GM23338 (cell line): ENCODE measurements at regions not wholly inside any gene's neighbourhood (a gene's known extent, or its start where the extent isn't known, plus 50 kb on each side); places are given as distances from the start of the nearest gene placed in this dataset.

Experiments used
- CREB1 ChIP-seq: fragments of 250-450 bp; sonication (Bioruptor Pico); IDR thresholded peaks from 2 replicates; pipeline ENCODE4 v1.5.0; 2020; ENCODE audit warnings: low read depth, mild to moderate bottlenecking, moderate library complexity
- EZH2 ChIP-seq: fragments of 200-600 bp; sonication (generic); IDR thresholded peaks from one replicate; pipeline ENCODE4 v1.8.0; 2017; ENCODE audit warnings: antibody characterized with exemption, mild to moderate bottlenecking, low read depth; ENCODE audit not compliant: unreplicated experiment
- EZH2phosphoT487 ChIP-seq: fragments of 200-600 bp; sonication (generic); IDR thresholded peaks from one replicate; pipeline ENCODE4 v1.8.1; 2018; ENCODE audit warnings: antibody characterized with exemption; ENCODE audit not compliant: unreplicated experiment
- JUNB ChIP-seq: IDR thresholded peaks from one replicate; pipeline ENCODE4 v1.6.1; 2016; ENCODE audit warnings: antibody characterized with exemption; ENCODE audit not compliant: unreplicated experiment
- TF ChIP-seq, protein P1 (sequence below), 2 experiments: fragments of 200-600 bp in 1 of 2; sonication (generic) in 1 of 2; conservative IDR thresholded peaks; 2 replicates each; pipeline versions ENCODE4 v1.5.1 to v1.6.1; 2016 to 2017; ENCODE audit warnings: antibody characterized with exemption in 2 of 2, low read depth in 2 of 2, mild to moderate bottlenecking in 2 of 2, moderate library complexity in 1 of 2
- TF ChIP-seq, protein P2 (sequence below): IDR thresholded peaks from one replicate; pipeline ENCODE4 v1.6.1; 2018; ENCODE audit warnings: antibody characterized with exemption; ENCODE audit not compliant: unreplicated experiment

- no peak for TF ChIP-seq EZH2
- TF ChIP-seq, protein P1, sequence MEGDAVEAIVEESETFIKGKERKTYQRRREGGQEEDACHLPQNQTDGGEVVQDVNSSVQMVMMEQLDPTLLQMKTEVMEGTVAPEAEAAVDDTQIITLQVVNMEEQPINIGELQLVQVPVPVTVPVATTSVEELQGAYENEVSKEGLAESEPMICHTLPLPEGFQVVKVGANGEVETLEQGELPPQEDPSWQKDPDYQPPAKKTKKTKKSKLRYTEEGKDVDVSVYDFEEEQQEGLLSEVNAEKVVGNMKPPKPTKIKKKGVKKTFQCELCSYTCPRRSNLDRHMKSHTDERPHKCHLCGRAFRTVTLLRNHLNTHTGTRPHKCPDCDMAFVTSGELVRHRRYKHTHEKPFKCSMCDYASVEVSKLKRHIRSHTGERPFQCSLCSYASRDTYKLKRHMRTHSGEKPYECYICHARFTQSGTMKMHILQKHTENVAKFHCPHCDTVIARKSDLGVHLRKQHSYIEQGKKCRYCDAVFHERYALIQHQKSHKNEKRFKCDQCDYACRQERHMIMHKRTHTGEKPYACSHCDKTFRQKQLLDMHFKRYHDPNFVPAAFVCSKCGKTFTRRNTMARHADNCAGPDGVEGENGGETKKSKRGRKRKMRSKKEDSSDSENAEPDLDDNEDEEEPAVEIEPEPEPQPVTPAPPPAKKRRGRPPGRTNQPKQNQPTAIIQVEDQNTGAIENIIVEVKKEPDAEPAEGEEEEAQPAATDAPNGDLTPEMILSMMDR (conservative IDR thresholded peaks at IDR 0.05; ENCODE audit: low read depth in 2 of 2): no peak
- TF ChIP-seq, protein P2, sequence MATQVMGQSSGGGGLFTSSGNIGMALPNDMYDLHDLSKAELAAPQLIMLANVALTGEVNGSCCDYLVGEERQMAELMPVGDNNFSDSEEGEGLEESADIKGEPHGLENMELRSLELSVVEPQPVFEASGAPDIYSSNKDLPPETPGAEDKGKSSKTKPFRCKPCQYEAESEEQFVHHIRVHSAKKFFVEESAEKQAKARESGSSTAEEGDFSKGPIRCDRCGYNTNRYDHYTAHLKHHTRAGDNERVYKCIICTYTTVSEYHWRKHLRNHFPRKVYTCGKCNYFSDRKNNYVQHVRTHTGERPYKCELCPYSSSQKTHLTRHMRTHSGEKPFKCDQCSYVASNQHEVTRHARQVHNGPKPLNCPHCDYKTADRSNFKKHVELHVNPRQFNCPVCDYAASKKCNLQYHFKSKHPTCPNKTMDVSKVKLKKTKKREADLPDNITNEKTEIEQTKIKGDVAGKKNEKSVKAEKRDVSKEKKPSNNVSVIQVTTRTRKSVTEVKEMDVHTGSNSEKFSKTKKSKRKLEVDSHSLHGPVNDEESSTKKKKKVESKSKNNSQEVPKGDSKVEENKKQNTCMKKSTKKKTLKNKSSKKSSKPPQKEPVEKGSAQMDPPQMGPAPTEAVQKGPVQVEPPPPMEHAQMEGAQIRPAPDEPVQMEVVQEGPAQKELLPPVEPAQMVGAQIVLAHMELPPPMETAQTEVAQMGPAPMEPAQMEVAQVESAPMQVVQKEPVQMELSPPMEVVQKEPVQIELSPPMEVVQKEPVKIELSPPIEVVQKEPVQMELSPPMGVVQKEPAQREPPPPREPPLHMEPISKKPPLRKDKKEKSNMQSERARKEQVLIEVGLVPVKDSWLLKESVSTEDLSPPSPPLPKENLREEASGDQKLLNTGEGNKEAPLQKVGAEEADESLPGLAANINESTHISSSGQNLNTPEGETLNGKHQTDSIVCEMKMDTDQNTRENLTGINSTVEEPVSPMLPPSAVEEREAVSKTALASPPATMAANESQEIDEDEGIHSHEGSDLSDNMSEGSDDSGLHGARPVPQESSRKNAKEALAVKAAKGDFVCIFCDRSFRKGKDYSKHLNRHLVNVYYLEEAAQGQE: no peak
- TF ChIP-seq EZH2phosphoT487: no peak
- TF ChIP-seq CREB1: no peak
- TF ChIP-seq JUNB: no peak
Measured at GRCh38 chr4:187396106-187396505, 599.5 kb upstream of the ZFP42 start.
